ENCODE measurements at regions not wholly inside any gene's neighbourhood (a gene's known extent, or its start where the extent isn't known, plus 50 kb on each side); places are given as distances from the start of the nearest gene placed in this dataset.

GRCh38 chr2:76202866-76203265, 492.2 kb upstream of the GCFC2 start:
- Histone ChIP-seq H3K4me2 (ENCODE audit: low read depth, low read length) (no peak overlapping the region), H4K20me1 (ENCODE audit: insufficient read depth, low read length) (no peaks in the 10 kb centered on the region)

GRCh38 chr2:76197842-76198448, 487.2 kb upstream of the GCFC2 start:
- Histone ChIP-seq H3K27ac (ENCODE audit: low read length) (no peak overlapping the region), H3K36me3 (replicated peaks; ENCODE audit: insufficient read depth, low read length) (no peaks in the 10 kb centered on the region), H4K20me1 (ENCODE audit: insufficient read depth, low read length) (no peaks in the 10 kb centered on the region), H3K9ac (ENCODE audit: low read length) (no peak overlapping the region), H3K27me3 (replicated peaks; ENCODE audit: insufficient read depth, low read length) (no peaks in the 10 kb centered on the region), H3K9me2 (replicated peaks; ENCODE audit: insufficient read depth, low read length) (no peaks in the 10 kb centered on the region), H2AFZ (ENCODE audit: low read length) (no peak overlapping the region), H3K4me2 (ENCODE audit: low read depth, low read length) (no peak overlapping the region), H3K79me2 (ENCODE audit: low read length) (no peaks in the 10 kb centered on the region), H3K9me3 (replicated peaks; ENCODE audit: insufficient read depth, low read length) (no peaks in the 10 kb centered on the region), H3K4me3 (ENCODE audit: low read length) (no peak overlapping the region), H3F3A (ENCODE audit: insufficient read depth, low read length) (no peaks in the 10 kb centered on the region), H3K4me1 (ENCODE audit: low read length) (no peaks in the 10 kb centered on the region)
- TF ChIP-seq CTCF (IDR thresholded peaks at IDR 0.05; ENCODE audit: low read length): peak; percentile 73
- no peak for TF ChIP-seq EZH2 (optimal IDR thresholded peaks at IDR 0.05; ENCODE audit: low read depth, low read length)
- peak; percentile 72 for DNase-seq

More at GRCh38 chr2:76202866-76203265, 492.2 kb upstream of the GCFC2 start:
- H3F3A ChIP-seq (ENCODE audit: insufficient read depth, low read length): no peaks in the 10 kb centered on the region
- H3K27ac ChIP-seq (ENCODE audit: low read length): no peak overlapping the region
- no peak overlapping the region for H3K9ac ChIP-seq (ENCODE audit: low read length)
- H3K9me2 ChIP-seq (replicated peaks; ENCODE audit: insufficient read depth, low read length): no peaks in the 10 kb centered on the region
- H3K27me3 ChIP-seq (replicated peaks; ENCODE audit: insufficient read depth, low read length): no peaks in the 10 kb centered on the region
- no peak overlapping the region for H2AFZ ChIP-seq (ENCODE audit: low read length)
- DNase-seq: no peak
- no peaks in the 10 kb centered on the region for H3K36me3 ChIP-seq (replicated peaks; ENCODE audit: insufficient read depth, low read length)
- no peaks in the 10 kb centered on the region for H3K9me3 ChIP-seq (replicated peaks; ENCODE audit: insufficient read depth, low read length)
- no peak overlapping the region for H3K4me3 ChIP-seq (ENCODE audit: low read length)
- TF ChIP-seq EZH2 (optimal IDR thresholded peaks at IDR 0.05; ENCODE audit: low read depth, low read length) (no peak), CTCF (IDR thresholded peaks at IDR 0.05; ENCODE audit: low read length) (no peak)
- H3K79me2 ChIP-seq (ENCODE audit: low read length): no peaks in the 10 kb centered on the region
- no peaks in the 10 kb centered on the region for H3K4me1 ChIP-seq (ENCODE audit: low read length)

GRCh38 chr2:76197428-76197827, 486.7 kb upstream of the GCFC2 start:
- no peak for DNase-seq
- no peaks in the 10 kb centered on the region for H3F3A ChIP-seq (ENCODE audit: insufficient read depth, low read length)
- H3K79me2 ChIP-seq (ENCODE audit: low read length): no peaks in the 10 kb centered on the region
- H3K36me3 ChIP-seq (replicated peaks; ENCODE audit: insufficient read depth, low read length): no peaks in the 10 kb centered on the region
- no peaks in the 10 kb centered on the region for H3K9me2 ChIP-seq (replicated peaks; ENCODE audit: insufficient read depth, low read length)
- no peaks in the 10 kb centered on the region for H3K9me3 ChIP-seq (replicated peaks; ENCODE audit: insufficient read depth, low read length)
- H4K20me1 ChIP-seq (ENCODE audit: insufficient read depth, low read length): no peaks in the 10 kb centered on the region
- no peak overlapping the region for H3K4me2 ChIP-seq (ENCODE audit: low read depth, low read length)
- no peak overlapping the region for H3K9ac ChIP-seq (ENCODE audit: low read length)
- no peak overlapping the region for H2AFZ ChIP-seq (ENCODE audit: low read length)
- no peak overlapping the region for H3K4me3 ChIP-seq (ENCODE audit: low read length)
- no peak overlapping the region for H3K27ac ChIP-seq (ENCODE audit: low read length)
- TF ChIP-seq CTCF (IDR thresholded peaks at IDR 0.05; ENCODE audit: low read length): no peak
- no peak for TF ChIP-seq EZH2phosphoT487 (IDR thresholded peaks at IDR 0.05; ENCODE audit: low read length)
- no peak for TF ChIP-seq EZH2 (optimal IDR thresholded peaks at IDR 0.05; ENCODE audit: low read depth, low read length)
- H3K4me1 ChIP-seq (ENCODE audit: low read length): no peaks in the 10 kb centered on the region
- H3K27me3 ChIP-seq (replicated peaks; ENCODE audit: insufficient read depth, low read length): no peaks in the 10 kb centered on the region
